Activated CD4-positive, alpha-beta T cell treated with anti-CD3 and anti-CD28 coated beads, Interleukin-2, amount 10 ng/mL, durations not matched to agents 24 days and 14 days (primary cell): ENCODE measurements at regions not wholly inside any gene's neighbourhood (a gene's known extent, or its start where the extent isn't known, plus 50 kb on each side); places are given as distances from the start of the nearest gene placed in this dataset.
"Not testable (repeated sequence)": the region's sequence is repeated elsewhere in the genome, so short reads cannot be mapped to it uniquely, and the experiment has no call there.

Experiments
- DNase-seq: peaks from one replicate; pipeline ENCODE4 v3.0.0; 2022
- H3K27ac Mint-ChIP-seq: one replicate; pipeline ENCODE4 v1.8.0; 2022; ENCODE audit warnings: mild to moderate bottlenecking, mixed read lengths
- H3K27me3 Mint-ChIP-seq: one replicate; pipeline ENCODE4 v1.8.0; 2022; ENCODE audit warnings: mixed read lengths
- H3K36me3 Mint-ChIP-seq: one replicate; pipeline ENCODE4 v1.8.0; 2022; ENCODE audit warnings: low read depth, mild to moderate bottlenecking, mixed read lengths
- H3K4me1 Mint-ChIP-seq: one replicate; pipeline ENCODE4 v1.8.0; 2021; ENCODE audit warnings: mixed read lengths
- H3K4me3 Mint-ChIP-seq: one replicate; pipeline ENCODE4 v1.8.0; 2022; ENCODE audit warnings: mild to moderate bottlenecking, moderate library complexity, mixed read lengths
- H3K9me3 Mint-ChIP-seq: one replicate; pipeline ENCODE4 v1.8.0; 2021; ENCODE audit warnings: mixed read lengths
- intact Hi-C: fragments of 100-400 bp; cut with micrococcal nuclease; formaldehyde crosslinking; loops from one replicate; pipeline ENCODE4 v1.15.1; 2023

DNA sequence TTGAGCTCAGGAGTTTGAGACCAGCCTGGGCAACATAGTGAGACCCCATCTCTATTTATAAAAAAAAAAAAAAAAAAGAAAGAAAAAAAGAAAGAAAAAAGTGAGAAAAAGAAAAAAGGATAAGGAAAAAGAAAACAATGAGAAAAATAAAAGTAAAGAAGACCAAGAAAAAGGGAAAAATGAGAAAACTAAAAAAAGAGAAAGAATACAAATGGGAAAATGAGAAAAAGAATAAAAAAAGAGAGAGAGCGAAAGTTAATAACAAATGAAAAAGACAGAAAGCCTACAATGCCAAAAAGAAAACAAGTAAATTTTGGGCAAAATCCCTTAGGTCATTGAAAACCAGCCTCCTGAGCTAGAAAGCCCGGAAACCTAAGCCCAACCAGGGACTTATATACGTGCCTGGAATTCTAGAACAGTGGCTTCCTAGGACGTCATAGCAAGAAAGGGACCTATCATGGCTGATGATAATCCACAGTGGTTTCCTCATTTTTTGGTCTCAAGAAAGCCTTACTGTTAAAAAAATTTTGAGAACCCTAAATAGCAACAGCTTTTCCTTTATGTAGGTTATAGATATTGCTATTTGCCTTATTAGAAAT lies 131.7 kb upstream of the CLINT1 start:
- Mint-ChIP-seq H3K4me3 (no peak overlapping the region), H3K27ac (no peak overlapping the region), H3K36me3 (no peaks in the 10 kb centered on the region), H3K27me3 (peaks cover 34% of the 10 kb centered on the region), H3K4me1 (peaks cover 15% of the 10 kb centered on the region), H3K9me3 (no peaks in the 10 kb centered on the region)
- intact Hi-C loops = no loop called here
- DNase-seq = no peak

DNA sequence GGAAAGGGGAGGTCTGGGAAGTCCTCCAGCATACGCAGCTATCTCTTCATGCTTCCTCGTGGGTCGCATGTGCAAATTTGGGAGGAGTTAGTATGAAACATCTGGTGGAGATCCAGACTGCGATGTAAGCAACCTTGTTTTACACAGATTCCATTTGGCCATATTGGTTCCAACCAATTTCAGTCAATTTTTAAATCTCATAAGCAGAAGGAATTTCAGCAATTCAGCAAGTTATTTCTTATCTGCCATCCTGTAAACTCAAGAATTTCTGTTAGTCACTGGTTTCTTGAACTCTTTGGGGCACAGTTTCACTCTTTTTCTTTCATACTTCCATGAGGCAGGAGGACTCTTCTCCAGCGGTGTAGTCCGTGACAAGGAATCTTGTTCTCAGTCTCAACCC lies 130.4 kb upstream of the CLINT1 start:
- Mint-ChIP-seq H3K36me3 (no peaks in the 10 kb centered on the region), H3K27me3 (peaks cover 24% of the 10 kb centered on the region), H3K4me3 (no peak overlapping the region), H3K4me1 (peaks cover 7% of the 10 kb centered on the region), H3K9me3 (no peaks in the 10 kb centered on the region), H3K27ac (no peak overlapping the region)
- DNase-seq = no peak
- intact Hi-C loops = no loop called here

DNA sequence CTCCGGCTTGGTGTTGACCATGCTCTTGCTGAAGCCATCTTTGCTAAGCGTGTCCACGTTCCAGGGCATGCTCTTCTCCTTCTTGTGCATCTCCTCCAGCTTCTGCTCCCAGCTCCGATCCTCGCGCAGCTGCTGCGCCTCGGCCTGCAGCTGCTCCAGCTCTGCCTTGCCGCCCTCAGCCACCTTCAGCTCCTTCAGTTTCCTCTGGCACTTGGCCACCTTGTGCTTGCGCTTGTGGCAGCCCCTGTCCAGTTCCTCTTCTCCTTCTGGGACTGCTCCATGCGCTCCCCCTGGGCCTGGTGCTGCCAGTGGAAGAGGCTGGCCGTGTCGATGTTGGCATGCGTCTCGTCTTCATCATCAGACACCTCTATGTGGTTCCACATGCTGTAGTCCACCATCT lies 128.3 kb upstream of the CLINT1 start:
- H3K4me1 Mint-ChIP-seq = no peaks in the 10 kb centered on the region

DNA sequence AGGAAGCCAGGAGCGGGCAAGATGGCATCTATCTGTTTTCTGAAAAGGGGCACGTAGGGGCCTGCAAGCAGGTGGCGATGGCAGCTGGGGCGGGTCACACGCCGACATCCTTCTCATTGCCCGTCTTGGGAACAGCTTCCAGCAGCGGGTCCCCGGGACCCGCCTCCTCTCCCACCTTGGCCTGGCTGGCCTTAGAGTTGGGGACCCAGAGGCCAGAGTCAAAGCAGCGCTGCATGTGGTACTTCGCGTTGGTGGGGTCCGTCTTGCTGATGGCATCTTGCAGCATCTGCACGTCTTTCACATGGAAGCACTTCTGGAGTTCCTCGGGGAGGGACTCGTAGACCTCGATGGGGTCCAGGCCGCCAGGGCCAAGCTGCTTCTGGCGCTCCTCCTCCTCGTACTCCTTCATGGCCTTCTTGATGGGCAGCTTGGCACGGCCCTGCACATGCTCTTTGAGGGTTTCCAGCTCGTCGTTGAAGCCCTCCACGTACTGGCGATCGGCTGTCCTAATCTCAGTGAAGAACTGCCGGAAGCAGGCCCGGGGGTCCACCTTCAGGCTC lies 127.6 kb upstream of the CLINT1 start:
- Mint-ChIP-seq H3K4me1 (no peaks in the 10 kb centered on the region), H3K27ac (no peak overlapping the region), H3K27me3 (peaks cover 18% of the 10 kb centered on the region), H3K9me3 (no peaks in the 10 kb centered on the region), H3K4me3 (no peak overlapping the region), H3K36me3 (no peaks in the 10 kb centered on the region)
- DNase-seq = no peak
- intact Hi-C loops = no loop called here

More for the DNA sequence above, 128.3 kb upstream of the CLINT1 start:
- no peaks in the 10 kb centered on the region for H3K36me3 Mint-ChIP-seq
- intact Hi-C loops = no loop called here
- DNase-seq = no peak
- H3K4me3 Mint-ChIP-seq = no peak overlapping the region
- H3K27ac Mint-ChIP-seq = no peak overlapping the region
- H3K27me3 Mint-ChIP-seq = peaks cover 21% of the 10 kb centered on the region
- H3K9me3 Mint-ChIP-seq = no peaks in the 10 kb centered on the region

DNA sequence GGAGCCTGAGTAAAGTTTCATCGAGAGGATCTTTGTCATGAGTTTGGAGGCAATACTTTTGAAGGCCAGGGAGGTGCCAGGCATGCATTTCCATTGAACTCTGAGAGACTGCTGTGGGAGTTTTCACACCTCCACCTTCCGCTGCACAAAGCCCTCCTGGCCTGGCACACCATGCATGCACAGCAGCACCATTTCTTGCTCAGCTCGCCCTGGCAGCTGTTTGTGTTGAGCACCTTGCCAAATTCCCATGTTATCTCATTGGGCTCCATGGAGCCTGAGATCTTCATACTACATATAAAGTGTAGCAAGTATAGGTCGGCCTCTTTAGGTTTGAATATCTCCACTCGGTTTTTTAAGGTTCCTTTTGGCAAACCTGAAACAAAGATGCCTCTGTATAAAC lies 125.7 kb upstream of the CLINT1 start:
- Mint-ChIP-seq H3K27ac (no peak overlapping the region), H3K27me3 (peaks cover 19% of the 10 kb centered on the region), H3K9me3 (no peaks in the 10 kb centered on the region), H3K4me1 (no peaks in the 10 kb centered on the region), H3K36me3 (no peaks in the 10 kb centered on the region), H3K4me3 (no peak overlapping the region)
- DNase-seq = no peak
- intact Hi-C loops = no loop called here

DNA sequence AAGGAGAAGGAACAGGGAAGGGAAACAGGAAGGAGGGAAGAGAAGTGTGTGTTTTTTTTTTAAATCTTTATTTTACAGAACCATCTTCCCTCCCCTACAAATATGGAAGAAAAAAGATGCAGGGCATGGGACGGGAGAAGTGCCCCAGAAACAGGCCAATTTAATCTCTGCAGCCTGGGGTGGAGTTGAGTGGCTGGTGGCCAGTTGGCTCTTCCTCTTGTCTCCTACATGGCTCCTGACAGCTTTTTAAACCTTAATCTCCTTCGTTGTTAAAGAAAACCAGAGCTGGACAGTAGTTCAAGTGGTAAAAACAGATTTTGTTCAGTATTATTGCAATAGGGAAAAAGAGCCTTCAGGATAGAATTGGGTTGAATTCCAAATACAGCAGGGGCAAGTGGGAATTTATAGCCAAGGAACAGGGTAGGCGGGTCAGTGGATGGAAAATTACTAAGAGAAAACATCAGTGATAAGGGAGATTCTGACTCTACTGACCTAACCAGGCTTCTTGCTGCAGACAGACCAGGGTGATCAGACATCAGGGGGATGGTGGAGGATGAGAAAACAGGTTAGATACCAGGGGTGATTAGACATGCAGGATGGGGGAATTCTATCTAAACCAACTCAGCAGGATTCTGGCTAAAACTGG lies 125.1 kb upstream of the CLINT1 start:
- no peaks in the 10 kb centered on the region for H3K4me1 Mint-ChIP-seq
- H3K27ac Mint-ChIP-seq = no peak overlapping the region
- no peak for DNase-seq
- H3K9me3 Mint-ChIP-seq = no peaks in the 10 kb centered on the region
- no peak overlapping the region for H3K4me3 Mint-ChIP-seq
- no peaks in the 10 kb centered on the region for H3K36me3 Mint-ChIP-seq
- H3K27me3 Mint-ChIP-seq = peaks cover 14% of the 10 kb centered on the region
- intact Hi-C loops = no loop called here

DNA sequence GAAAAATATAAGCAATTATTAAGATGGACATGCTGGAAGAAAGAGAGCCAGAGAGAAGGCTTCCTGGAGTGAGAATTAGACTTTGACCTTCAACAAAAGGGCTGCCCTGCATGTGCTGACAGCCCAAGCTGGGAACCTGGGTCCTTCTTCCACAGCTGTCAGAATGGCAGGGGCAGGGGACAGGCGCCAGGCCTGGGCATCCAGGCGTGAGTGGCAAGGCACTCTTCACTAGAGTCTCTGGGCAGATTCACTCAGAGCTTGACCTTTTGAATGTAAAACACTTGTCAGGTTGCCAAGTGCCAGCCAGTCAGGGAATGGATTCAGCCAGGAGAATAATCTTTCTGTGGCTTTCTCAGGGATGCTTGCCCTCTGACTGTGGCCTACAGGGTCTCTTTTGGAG lies 119.1 kb upstream of the CLINT1 start:
- no peak for DNase-seq
- intact Hi-C loops = no loop called here
- H3K27ac Mint-ChIP-seq = no peak overlapping the region
- H3K4me3 Mint-ChIP-seq = no peak overlapping the region
- no peaks in the 10 kb centered on the region for H3K4me1 Mint-ChIP-seq
- H3K9me3 Mint-ChIP-seq = no peaks in the 10 kb centered on the region
- no peaks in the 10 kb centered on the region for H3K36me3 Mint-ChIP-seq
- peaks cover 24% of the 10 kb centered on the region for H3K27me3 Mint-ChIP-seq

DNA sequence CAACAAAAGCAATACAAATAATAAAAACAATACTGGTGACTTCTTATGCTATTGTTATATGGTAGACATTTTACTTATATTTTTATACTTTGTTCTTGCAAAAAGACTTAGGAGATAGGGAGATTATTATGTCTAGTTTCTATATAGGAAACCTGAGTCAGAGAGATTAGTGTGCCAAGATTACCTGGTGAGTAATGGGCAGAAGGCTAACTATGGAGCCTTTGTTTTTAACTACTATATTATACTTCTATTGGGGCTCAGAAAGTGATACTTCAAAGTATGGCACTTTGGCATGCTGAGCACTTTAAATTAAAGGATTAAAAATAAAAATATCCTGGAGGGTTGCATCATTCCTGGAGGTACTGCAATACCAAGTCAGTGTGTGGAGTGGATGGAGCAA lies 117.5 kb upstream of the CLINT1 start:
- Mint-ChIP-seq H3K9me3 (no peaks in the 10 kb centered on the region), H3K27ac (no peak overlapping the region), H3K27me3 (peaks cover 24% of the 10 kb centered on the region), H3K36me3 (no peaks in the 10 kb centered on the region), H3K4me3 (no peak overlapping the region), H3K4me1 (no peaks in the 10 kb centered on the region)
- no peak for DNase-seq
- intact Hi-C loops = no loop called here

DNA sequence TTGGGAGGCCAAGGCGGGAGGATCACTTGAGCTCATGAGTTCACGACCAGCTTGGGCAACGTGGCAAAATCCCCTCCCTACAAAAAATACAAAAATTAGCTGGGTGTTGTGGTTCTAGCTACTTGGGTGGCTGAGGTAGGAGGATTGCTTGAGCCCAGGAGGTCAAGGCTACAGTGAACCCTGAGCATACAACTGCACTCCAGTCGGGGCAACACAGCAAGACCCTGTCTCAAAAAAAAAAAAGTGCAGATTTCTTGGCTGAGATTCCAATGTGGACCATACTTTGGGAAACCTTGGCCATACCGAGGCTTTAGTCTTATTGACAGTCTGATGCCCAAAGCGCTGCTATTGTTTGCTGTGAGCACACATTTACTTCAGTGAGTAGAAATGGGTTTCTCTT lies 113.6 kb upstream of the CLINT1 start:
- Mint-ChIP-seq H3K36me3 (no peaks in the 10 kb centered on the region), H3K9me3 (no peaks in the 10 kb centered on the region), H3K4me3 (no peak overlapping the region), H3K27ac (no peak overlapping the region), H3K27me3 (peaks cover 20% of the 10 kb centered on the region), H3K4me1 (no peaks in the 10 kb centered on the region)
- intact Hi-C loops = no loop called here
- no peak for DNase-seq

DNA sequence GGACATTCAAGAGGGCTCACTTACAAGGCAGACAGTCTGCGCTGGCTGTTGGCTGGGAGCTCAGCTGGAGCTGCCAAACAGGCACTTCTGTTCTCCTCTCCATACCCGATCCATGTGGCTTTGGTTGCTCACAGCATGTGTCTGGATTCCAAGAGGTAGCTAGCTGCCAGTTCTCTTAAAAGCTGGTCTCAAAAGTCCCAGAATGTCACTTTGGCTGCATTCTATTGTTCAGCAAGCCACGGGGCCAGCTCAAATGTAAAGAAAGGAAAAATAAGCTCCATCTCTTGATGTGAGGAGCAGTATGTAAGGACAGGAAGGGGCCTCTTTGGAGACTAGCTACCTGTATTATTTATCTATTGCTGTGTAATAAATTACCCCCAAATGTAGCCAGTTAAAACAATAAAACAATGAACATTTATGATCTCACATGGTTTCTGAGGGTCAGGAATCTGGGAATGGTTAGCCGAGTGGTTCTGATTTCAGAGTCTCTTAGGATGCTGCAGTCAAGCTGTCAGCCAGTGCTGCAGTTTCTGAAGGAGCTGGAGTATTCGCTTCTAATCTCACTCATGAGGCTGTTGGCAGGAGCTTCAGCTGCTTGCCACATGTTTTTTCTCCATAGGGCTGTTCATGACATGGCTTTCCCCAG lies 112.7 kb upstream of the CLINT1 start:
- intact Hi-C loops = no loop called here
- H3K9me3 Mint-ChIP-seq = no peaks in the 10 kb centered on the region
- no peaks in the 10 kb centered on the region for H3K4me1 Mint-ChIP-seq
- H3K36me3 Mint-ChIP-seq = no peaks in the 10 kb centered on the region
- H3K27me3 Mint-ChIP-seq = peaks cover 16% of the 10 kb centered on the region
- H3K4me3 Mint-ChIP-seq = no peak overlapping the region
- no peak overlapping the region for H3K27ac Mint-ChIP-seq
- no peak for DNase-seq

DNA sequence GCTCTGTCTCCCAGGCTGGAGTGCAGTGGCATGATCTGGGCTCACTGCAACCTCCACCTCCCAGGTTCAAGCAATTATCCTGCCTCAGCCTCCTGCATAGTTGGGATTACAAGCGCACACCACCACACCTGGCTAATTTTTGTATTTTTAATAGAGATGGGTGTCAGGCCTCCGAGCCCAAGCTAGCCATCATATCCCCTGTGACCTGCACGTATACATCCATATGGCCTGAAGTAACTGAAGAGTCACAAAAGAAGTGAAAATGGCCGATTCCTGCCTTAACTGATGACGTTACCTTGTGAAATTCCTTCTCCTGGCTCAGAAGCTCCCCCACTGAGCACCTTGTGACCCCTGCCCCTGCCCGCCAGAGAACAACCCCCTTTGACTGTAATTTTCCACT lies 109.6 kb upstream of the CLINT1 start:
- H3K36me3 Mint-ChIP-seq, H3K27ac Mint-ChIP-seq, H3K9me3 Mint-ChIP-seq, H3K27me3 Mint-ChIP-seq, H3K4me3 Mint-ChIP-seq, DNase-seq, H3K4me1 Mint-ChIP-seq, intact Hi-C loops: not testable (repeated sequence)

DNA sequence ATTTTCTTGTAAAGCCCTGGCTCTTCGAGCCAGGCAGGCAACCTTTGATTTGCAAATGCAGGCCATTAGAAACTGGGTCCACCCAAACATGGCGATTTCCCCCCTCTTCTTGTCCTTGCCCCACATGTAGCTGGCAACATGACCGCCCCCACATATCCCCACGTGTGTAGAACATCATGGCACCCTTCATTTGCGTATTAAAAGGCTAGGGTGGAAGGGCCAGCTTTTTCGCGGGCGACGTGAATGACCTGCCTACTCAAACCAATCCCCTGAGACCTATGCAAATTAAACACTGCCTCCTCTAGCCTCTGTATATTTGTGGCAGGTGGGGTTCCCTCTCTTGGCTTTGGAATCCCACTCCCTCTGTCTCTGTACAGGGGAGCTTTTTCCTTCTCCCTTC lies 107.0 kb upstream of the CLINT1 start:
- no peaks in the 10 kb centered on the region for H3K9me3 Mint-ChIP-seq
- DNase-seq = no peak
- no peak overlapping the region for H3K27ac Mint-ChIP-seq
- H3K27me3 Mint-ChIP-seq = peaks cover 7% of the 10 kb centered on the region
- no peaks in the 10 kb centered on the region for H3K4me1 Mint-ChIP-seq
- no peak overlapping the region for H3K4me3 Mint-ChIP-seq
- intact Hi-C loops = no loop called here
- no peaks in the 10 kb centered on the region for H3K36me3 Mint-ChIP-seq

DNA sequence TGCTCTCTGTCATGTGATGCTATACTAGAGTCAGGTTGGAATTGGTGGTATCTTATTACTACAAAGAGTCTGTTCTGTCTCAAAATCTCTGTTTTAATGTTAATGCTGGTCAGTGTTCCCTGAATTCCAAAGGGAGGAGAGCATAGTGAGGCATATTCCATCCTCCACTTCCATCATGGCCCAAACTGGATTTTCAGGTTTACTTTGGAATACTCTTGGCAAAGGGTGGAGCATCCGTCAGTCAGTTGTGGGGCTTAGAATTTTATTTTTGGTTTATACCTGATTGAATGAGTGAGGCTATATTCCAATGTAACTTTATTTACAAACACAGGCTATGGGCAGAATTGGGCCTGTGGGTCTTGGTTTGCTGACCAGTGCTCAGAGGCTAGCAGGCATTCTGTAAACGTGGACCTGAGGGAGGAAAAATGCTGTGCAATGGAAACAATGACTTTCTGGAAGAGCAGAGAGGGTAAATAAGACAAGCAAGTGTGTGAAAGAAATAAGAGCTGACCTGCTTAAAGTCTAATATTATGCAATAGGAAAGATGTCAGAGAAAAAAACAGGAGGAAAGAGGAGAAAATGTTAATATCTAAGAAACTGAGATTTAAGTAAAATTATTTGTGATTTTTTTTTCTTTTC lies 106.2 kb upstream of the CLINT1 start:
- H3K9me3 Mint-ChIP-seq = no peaks in the 10 kb centered on the region
- H3K27ac Mint-ChIP-seq = no peak overlapping the region
- intact Hi-C loops = no loop called here
- no peaks in the 10 kb centered on the region for H3K36me3 Mint-ChIP-seq
- no peaks in the 10 kb centered on the region for H3K4me1 Mint-ChIP-seq
- no peak for DNase-seq
- peaks cover 8% of the 10 kb centered on the region for H3K27me3 Mint-ChIP-seq
- no peak overlapping the region for H3K4me3 Mint-ChIP-seq

DNA sequence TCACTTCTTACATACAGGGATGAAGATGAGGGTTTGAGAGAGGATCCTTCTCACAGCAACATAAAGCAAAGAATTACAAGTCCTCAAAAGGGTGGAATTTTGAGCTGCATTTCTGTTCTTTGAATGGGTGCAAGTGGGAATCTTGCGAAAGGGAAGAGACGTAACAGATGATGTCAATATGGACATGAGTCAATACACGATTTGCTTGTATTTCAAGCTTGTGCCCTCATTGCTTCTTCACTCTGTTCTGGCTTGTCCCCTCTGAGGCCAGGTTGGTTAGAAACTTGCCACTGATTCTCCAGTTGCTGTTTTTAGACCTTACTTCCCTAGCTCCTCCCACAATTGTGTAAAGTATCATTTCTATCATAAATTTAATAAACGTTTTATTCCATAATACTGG lies 104.8 kb upstream of the CLINT1 start:
- peaks cover 12% of the 10 kb centered on the region for H3K27me3 Mint-ChIP-seq
- H3K4me3 Mint-ChIP-seq = no peak overlapping the region
- no peak for DNase-seq
- H3K9me3 Mint-ChIP-seq = no peaks in the 10 kb centered on the region
- no peaks in the 10 kb centered on the region for H3K36me3 Mint-ChIP-seq
- no peak overlapping the region for H3K27ac Mint-ChIP-seq
- no peaks in the 10 kb centered on the region for H3K4me1 Mint-ChIP-seq
- intact Hi-C loops = no loop called here
